HCT116 (cell line): ENCODE measurements at regions not wholly inside any gene's neighbourhood (a gene's known extent, or its start where the extent isn't known, plus 50 kb on each side); places are given as distances from the start of the nearest gene placed in this dataset.

ENCODE experiments used
- ATAC-seq: fragments of 200-7000 bp; cut with Tn5 transposase; 2 replicates; pipeline ENCODE4 v1.9.1; 2020; ENCODE audit warnings: mild to moderate bottlenecking, moderate library complexity
- BruUV-seq: library from RNA; stranded (reverse); fragments of 400-500 nt; replicated peaks from 2 replicates; lab custom pipeline; 2021; lab: Mats Ljungman, UMichigan
- CTCF ChIA-PET: fragments of 300-600 bp; sonication (Branson Sonifier 250); formaldehyde crosslinking; loops from one replicate; lab custom pipeline; 2021; ENCODE audit warnings: antibody characterized with exemption; lab: Charles Lee
- POLR2A ChIA-PET: fragments of 300-600, 350-600 bp; sonication (Branson Sonifier 250); formaldehyde crosslinking; loops from one replicate; lab custom pipeline; 2021; ENCODE audit warnings: antibody characterized with exemption; lab: Charles Lee
- RAD21 ChIA-PET, 2 experiments: fragments of 300-600 bp; sonication (Branson Sonifier 250); formaldehyde crosslinking; loops; one replicate each; lab custom pipeline; 2023; ENCODE audit warnings: low total read pairs in 2 of 2; ENCODE audit not compliant: uncharacterized antibody in 2 of 2, unreplicated experiment in 2 of 2, low non-redundant PET in 1 of 2; lab: Charles Lee
- DNase-seq: peaks from one replicate; pipeline ENCODE4 v3.0.0-alpha.2; 2010; ENCODE audit warnings: low read depth, low spot score
- H2AFZ ChIP-seq: fragments of 200-600 bp; shearing (Covaris generic), sonication (generic); 2 replicates; pipeline ENCODE4 v1.6.1; 2017; ENCODE audit warnings: low read depth, mixed run types, mixed read lengths, antibody characterized with exemption, low read length; ENCODE audit not compliant: poor library complexity, severe bottlenecking
- H3K27ac ChIP-seq: 2 replicates; pipeline ENCODE4 v1.5.1; 2012; ENCODE audit warnings: low read depth, low read length
- H3K27me3 ChIP-seq: fragments of 200-600 bp; sonication (generic); 2 replicates; pipeline ENCODE4 v1.6.1; 2016; ENCODE audit warnings: mixed run types, low read length, mixed read lengths; ENCODE audit not compliant: insufficient read depth
- H3K36me3 ChIP-seq, 2 experiments: fragments of 200-500 bp in 1 of 2; fragments of 200-600 bp in 1 of 2; sonication (Bioruptor generic) in 1 of 2; sonication (generic) in 1 of 2; 2 replicates each; pipeline versions ENCODE4 v1.5.1 to v1.6.1; 2014 to 2016; ENCODE audit warnings: low read length in 2 of 2, inconsistent platforms in 1 of 2, mixed read lengths in 1 of 2, mixed run types in 1 of 2; ENCODE audit not compliant: insufficient read depth in 2 of 2, control insufficient read depth in 1 of 2
- H3K4me1 ChIP-seq, 2 experiments: fragments of 200-600 bp in 1 of 2; sonication (generic) in 1 of 2; 2 replicates each; pipeline versions ENCODE4 v1.5.1 to v1.6.1; 2012 to 2017; ENCODE audit warnings: low read length in 2 of 2, inconsistent platforms in 1 of 2, mild to moderate bottlenecking in 1 of 2, mixed read lengths in 1 of 2, mixed run types in 1 of 2, moderate library complexity in 1 of 2; ENCODE audit not compliant: insufficient read depth in 2 of 2, control insufficient read depth in 1 of 2
- H3K4me2 ChIP-seq: fragments of 200-600 bp; sonication (generic); 2 replicates; pipeline ENCODE4 v1.6.1; 2017; ENCODE audit warnings: mixed run types, low read length, mixed read lengths
- H3K4me3 ChIP-seq, 2 experiments: fragments of 200-600 bp in 1 of 2; sonication (generic) in 1 of 2; replicated peaks in 1 of 2; 2 replicates each; pipeline ENCODE4 v1.5.1; 2011 to 2016; ENCODE audit warnings: low read length in 2 of 2, control low read depth in 1 of 2, low read depth in 1 of 2, mild to moderate bottlenecking in 1 of 2, mixed read lengths in 1 of 2, mixed run types in 1 of 2
- H3K79me2 ChIP-seq: fragments of 200-600 bp; sonication (generic); 2 replicates; pipeline ENCODE4 v1.6.1; 2017; ENCODE audit warnings: mild to moderate bottlenecking, mixed run types, low read length, moderate library complexity, mixed read lengths; ENCODE audit not compliant: insufficient read depth
- H3K9ac ChIP-seq: fragments of 200-600 bp; sonication (generic); 2 replicates; pipeline ENCODE4 v1.6.1; 2016; ENCODE audit warnings: low read length, mixed read lengths
- H3K9me2 ChIP-seq: fragments of 200-600 bp; sonication (generic), shearing (Covaris generic); 2 replicates; pipeline ENCODE4 v1.6.1; 2017; ENCODE audit warnings: mixed run types, mild to moderate bottlenecking, moderate library complexity; ENCODE audit not compliant: insufficient read depth
- H3K9me3 ChIP-seq, 2 experiments: fragments of 200-500 bp in 1 of 2; fragments of 200-600 bp in 1 of 2; sonication (Bioruptor generic) in 1 of 2; sonication (generic) in 1 of 2; 2 replicates each; pipeline ENCODE4 v1.6.1; 2014 to 2017; ENCODE audit warnings: low read length in 2 of 2, mixed read lengths in 2 of 2, inconsistent platforms in 1 of 2, low read depth in 1 of 2, mild to moderate bottlenecking in 1 of 2, mixed run types in 1 of 2, moderate library complexity in 1 of 2; ENCODE audit not compliant: control insufficient read depth in 1 of 2, insufficient read depth in 1 of 2
- H4K20me1 ChIP-seq: fragments of 200-600 bp; sonication (generic), shearing (Covaris generic); 2 replicates; pipeline ENCODE4 v1.6.1; 2017; ENCODE audit warnings: mixed run types, mild to moderate bottlenecking, moderate library complexity; ENCODE audit not compliant: insufficient read depth
- ATF3 ChIP-seq: IDR thresholded peaks from 2 replicates; pipeline ENCODE4 v1.6.1; 2012
- CEBPB ChIP-seq: IDR thresholded peaks from 2 replicates; pipeline ENCODE4 v1.6.1; 2012; ENCODE audit warnings: low read depth
- CTCF ChIP-seq, 3 experiments: fragments of 200-600 bp in 1 of 3; sonication (generic) in 1 of 3; IDR thresholded peaks in 2 of 3; conservative IDR thresholded peaks in 1 of 3; 2 replicates each; pipeline ENCODE4 v1.5.1; 2012 to 2017; ENCODE audit warnings: low read depth in 2 of 3, low read length in 2 of 3, antibody characterized with exemption in 1 of 3, borderline replicate concordance in 1 of 3, control low read depth in 1 of 3, mild to moderate bottlenecking in 1 of 3, mixed read lengths in 1 of 3, mixed run types in 1 of 3, moderate library complexity in 1 of 3; ENCODE audit not compliant: insufficient read depth in 1 of 3
- EZH2 ChIP-seq: fragments of 200-600 bp; sonication (generic); IDR thresholded peaks from 2 replicates; pipeline ENCODE4 v1.6.1; 2017; ENCODE audit warnings: antibody characterized with exemption, mixed run types
- FOSL1 ChIP-seq: IDR thresholded peaks from 2 replicates; pipeline ENCODE4 v1.6.1; 2012; ENCODE audit warnings: low read depth
- POLR2A ChIP-seq: IDR thresholded peaks from 2 replicates; pipeline ENCODE4 v1.7.0; 2011; ENCODE audit warnings: borderline replicate concordance; ENCODE audit not compliant: insufficient read depth, insufficient read length; ENCODE audit errors: extremely low read depth
- SRF ChIP-seq: IDR thresholded peaks from 2 replicates; pipeline ENCODE4 v1.6.1; 2012; ENCODE audit warnings: low read depth
- TCF7L2 ChIP-seq: IDR thresholded peaks from 2 replicates; pipeline ENCODE4 v1.7.0; 2011; ENCODE audit warnings: borderline replicate concordance, inconsistent platforms; ENCODE audit not compliant: insufficient read depth, insufficient read length; ENCODE audit errors: extremely low read depth
- YY1 ChIP-seq: IDR thresholded peaks from 2 replicates; pipeline ENCODE4 v1.6.1; 2011; ENCODE audit warnings: low read length, low read depth, moderate library complexity, mild to moderate bottlenecking; ENCODE audit not compliant: insufficient replicate concordance; ENCODE audit errors: extremely low read depth
- ZBTB33 ChIP-seq: IDR thresholded peaks from 2 replicates; pipeline ENCODE4 v1.6.1; 2011; ENCODE audit warnings: mild to moderate bottlenecking, low read length, moderate library complexity; ENCODE audit not compliant: insufficient replicate concordance; ENCODE audit errors: extremely low read depth
- ZNF274 ChIP-seq: fragments of 200-500 bp; sonication (Bioruptor generic); IDR thresholded peaks from 2 replicates; pipeline ENCODE4 v1.6.1; 2014; ENCODE audit warnings: mild to moderate bottlenecking, low read depth, low read length, inconsistent platforms
- intact Hi-C: fragments of 100-400 bp; cut with micrococcal nuclease; formaldehyde crosslinking; loops from 2 replicates; pipeline ENCODE4 v1.10.0; 2022
- TF ChIP-seq, protein P1 (sequence below): IDR thresholded peaks from 2 replicates; pipeline ENCODE4 v1.6.1; 2012

- ChIA-PET POLR2A (no interaction called here), RAD21 (no interaction called here), CTCF (no interaction called here)
- ATAC-seq (no peak), DNase-seq (no peak)
- H3K79me2 ChIP-seq = no peaks in the 10 kb centered on the region
- no peaks in the 10 kb centered on the region for H3K36me3 ChIP-seq
- H3K9me2 ChIP-seq = no peaks in the 10 kb centered on the region
- BruUV-seq = no TSS peak
- H3K9ac ChIP-seq = no peak overlapping the region
- TF ChIP-seq POLR2A (no peak), CEBPB (no peak), FOSL1 (no peak), ZBTB33 (no peak), YY1 (no peak), ATF3 (no peak), CTCF (IDR thresholded peaks at IDR 0.05 in 2 of 3, conservative IDR thresholded peaks at IDR 0.05 in 1 of 3; ENCODE audit: borderline replicate concordance in 1 of 3, insufficient read depth in 1 of 3, low read depth in 2 of 3, low read length in 2 of 3) (no peak), TCF7L2 (no peak), ZNF274 (no peak), SRF (no peak), EZH2 (no peak)
- TF ChIP-seq, protein P1, sequence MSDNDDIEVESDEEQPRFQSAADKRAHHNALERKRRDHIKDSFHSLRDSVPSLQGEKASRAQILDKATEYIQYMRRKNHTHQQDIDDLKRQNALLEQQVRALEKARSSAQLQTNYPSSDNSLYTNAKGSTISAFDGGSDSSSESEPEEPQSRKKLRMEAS = no peak
- no peak overlapping the region for H2AFZ ChIP-seq
- H3K4me3 ChIP-seq = no peak overlapping the region
- no peaks in the 10 kb centered on the region for H4K20me1 ChIP-seq
- H3K4me1 ChIP-seq = no peaks in the 10 kb centered on the region
- H3K9me3 ChIP-seq = peaks cover 9 to 18% of the 10 kb centered on the region in 2 experiments; a peak in 2 of 4 replicates
- no peak overlapping the region for H3K4me2 ChIP-seq
- no peaks in the 10 kb centered on the region for H3K27me3 ChIP-seq
- no peak overlapping the region for H3K27ac ChIP-seq
- intact Hi-C loops = no loop called here
Measured at GRCh38 chr14:83860631-83861155, 1669.3 kb upstream of the FLRT2 start.
